IPS DF 4.7 (cell line): ENCODE measurements at regions not wholly inside any gene's neighbourhood (a gene's known extent, or its start where the extent isn't known, plus 50 kb on each side); places are given as distances from the start of the nearest gene placed in this dataset.
A peak's percentile ranks its signal among the peaks of the same experiment; 100 is the strongest.
"Not testable (repeated sequence)": the region's sequence is repeated elsewhere in the genome, so short reads cannot be mapped to it uniquely, and the experiment has no call there.

Experiments used
- DNase-seq: peaks from one replicate; pipeline ENCODE4 v3.0.0-alpha.2; 2013; ENCODE audit warnings: low spot score; ENCODE audit errors: extremely low read depth

DNA sequence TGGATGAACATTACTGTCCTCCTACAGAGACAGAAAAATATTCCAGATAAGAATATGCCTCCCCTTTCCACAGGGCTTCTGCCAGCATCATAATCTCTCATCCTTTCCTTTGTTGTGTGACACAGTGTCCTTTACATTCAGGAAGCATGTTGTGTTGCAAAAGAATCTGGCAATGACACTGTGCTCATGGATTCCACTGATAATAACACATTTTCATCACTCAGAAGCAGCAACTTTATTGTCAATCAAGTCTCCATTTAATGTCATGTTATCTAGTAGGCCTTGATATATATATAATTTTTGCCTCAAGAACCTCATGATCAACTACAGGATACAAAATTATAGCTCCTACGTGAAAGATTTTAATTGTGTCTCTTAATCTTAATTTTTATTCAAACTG is 833.9 kb downstream of the FSTL5 start:
- no peak for DNase-seq

DNA sequence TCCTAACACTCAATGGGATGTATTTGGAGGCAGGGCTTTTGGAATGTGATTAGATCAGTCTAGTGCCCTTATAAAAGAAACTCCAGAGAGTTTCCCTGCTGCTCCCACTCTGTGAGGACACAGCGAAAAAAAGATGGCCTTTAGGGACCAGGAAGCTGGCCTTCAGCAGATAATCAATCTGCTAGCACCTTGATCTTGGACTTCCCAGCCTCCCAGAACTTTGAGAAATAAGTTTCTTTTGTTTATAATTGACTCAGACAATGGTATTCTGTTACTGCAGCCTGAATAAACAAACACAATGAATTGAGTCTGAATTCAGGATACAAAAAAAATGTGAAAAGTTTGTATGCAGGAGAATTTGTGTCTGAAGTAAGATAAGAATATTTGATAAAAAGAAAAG is 842.1 kb downstream of the FSTL5 start:
- DNase-seq: no peak

DNA sequence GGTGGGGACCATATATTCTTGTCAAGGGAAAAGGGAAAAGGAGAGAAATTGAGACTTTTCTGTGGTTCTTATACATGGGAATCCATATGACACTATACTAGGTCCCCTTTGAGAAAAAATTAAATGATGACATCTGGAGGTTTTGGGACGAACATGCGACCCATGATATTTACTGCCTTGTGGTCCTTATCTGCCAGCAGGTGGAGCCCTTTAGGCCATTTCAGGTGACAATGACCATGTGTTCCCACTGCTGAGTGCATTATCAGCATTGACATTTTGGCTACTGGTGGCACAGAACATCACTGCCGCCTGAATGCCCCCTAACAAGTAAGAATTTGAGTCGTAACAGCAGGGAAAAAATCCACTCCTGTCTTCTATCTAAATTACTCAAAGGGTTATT is 843.4 kb downstream of the FSTL5 start:
- peak; percentile 33 for DNase-seq

DNA sequence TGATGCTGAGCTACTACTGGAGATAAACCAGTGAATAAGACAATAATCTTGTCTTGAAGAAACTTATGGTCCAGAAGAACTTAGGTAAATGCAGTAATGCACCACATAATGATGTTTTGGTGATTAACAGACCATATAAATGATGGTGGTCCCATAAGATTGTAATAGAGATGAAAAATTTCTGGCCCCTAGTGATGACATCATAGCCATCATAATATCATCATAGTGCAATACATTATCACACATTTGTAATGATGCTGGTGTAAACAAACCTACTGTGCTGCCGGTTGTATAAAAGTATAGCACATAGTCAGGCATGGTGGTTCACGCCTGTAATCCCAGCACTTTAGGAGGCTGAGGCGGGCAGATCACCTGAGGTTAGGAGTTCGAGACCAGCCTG is 846.8 kb downstream of the FSTL5 start:
- DNase-seq: no peak

DNA sequence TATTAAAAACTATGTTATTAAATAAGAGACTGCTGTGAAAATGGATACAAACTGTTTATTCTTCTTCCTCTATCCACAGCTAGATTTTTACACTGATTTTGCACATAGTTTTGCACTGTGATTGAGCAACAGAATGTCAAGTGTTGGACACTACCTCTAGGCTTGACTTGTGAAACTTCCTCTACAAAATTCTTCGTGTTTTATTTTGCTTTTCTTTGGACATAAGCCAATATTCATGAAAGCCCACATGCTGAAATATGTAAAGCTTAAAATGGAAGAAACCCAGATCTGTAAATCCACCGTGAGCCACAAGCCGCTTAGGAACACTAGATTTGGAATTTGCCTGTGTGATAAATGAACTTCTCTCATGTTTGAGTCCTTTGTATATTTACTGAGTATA is 849.4 kb downstream of the FSTL5 start:
- no peak for DNase-seq

DNA sequence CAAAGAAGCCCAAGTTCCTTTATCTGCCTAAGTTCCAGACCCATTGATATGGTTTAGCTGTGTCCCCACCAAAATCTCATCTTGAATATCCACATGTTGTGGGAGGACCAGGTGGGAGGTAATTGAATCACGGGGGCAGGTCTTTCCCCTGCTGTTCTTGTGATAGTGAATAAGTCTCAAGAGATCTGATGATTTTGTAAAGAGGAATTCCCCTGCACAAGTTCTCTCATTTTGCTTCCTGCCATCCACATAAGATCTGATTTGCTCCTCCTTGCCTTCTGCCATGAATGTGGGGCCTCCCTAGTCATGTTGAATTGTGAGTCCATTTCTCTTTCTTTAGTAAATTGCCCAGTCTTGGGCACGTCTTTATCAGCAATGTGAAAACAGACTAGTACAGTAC is 860.2 kb downstream of the FSTL5 start:
- DNase-seq: no peak

DNA sequence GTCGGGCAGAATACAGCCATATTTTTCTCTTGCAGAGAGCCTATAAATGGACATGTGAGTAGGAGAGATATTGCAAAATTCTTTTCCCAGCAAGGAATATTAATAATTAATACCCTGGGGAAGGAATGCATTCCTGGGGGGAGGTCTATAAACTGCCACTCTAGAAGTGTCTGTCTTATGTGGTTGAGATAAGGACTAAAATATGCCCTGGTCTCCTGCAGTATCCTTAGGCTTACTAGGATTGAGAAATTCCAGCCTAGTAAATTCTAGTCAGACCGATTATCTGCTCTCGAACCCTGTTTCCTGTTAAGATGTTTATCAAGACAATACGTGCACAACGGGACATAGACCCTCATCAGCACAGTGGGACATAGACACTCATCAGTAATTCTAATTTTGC is 872.6 kb downstream of the FSTL5 start:
- no peak for DNase-seq

DNA sequence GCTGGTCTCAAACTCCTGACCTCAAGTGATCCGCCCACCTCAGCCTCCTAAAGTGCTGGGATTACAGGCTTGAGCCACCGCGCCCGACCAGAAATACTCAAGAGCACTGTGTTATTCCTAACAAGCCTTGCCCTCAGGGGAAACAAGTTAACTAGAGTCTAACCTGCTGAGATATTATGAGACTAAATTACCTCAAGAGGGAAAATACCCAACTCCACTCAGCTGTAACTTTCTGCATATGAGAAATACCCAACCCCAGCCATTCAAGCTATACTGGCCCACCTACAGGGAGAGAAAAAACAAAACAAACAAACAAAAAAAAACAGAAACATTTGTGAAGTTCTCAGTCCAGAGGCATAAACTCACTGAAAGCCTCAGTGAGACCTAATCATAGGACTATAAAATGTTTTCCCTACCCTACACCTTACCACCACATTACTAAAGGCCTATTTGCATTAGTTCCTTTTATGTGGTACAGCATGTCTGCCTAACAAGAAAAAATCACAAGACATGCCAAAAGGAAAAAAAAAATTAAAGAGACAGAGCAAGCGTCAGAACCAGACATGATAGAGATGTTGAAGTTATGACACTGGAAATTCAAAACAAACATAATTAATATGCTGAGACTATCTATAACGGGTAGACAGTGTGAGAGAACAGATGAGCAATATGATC is 876.0 kb downstream of the FSTL5 start:
- DNase-seq: no peak

DNA sequence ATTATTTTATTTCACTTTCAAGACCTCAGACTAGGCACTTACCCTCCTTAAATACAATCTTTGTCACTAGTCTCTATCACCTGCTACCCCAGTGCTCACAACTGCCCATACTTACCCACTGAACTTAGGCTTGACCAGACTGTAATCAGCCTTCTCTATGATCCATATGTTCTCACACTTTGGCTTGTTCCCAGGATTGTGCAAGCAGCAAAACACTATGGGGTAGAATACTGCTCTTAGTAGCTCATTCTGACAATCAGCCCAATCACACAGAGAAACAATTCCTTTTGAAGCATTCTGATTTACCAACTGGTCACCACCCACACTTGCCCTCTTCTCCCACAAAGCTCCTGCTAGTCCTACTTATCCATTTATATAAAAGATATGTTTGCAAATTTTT is 878.3 kb downstream of the FSTL5 start:
- no peak for DNase-seq

DNA sequence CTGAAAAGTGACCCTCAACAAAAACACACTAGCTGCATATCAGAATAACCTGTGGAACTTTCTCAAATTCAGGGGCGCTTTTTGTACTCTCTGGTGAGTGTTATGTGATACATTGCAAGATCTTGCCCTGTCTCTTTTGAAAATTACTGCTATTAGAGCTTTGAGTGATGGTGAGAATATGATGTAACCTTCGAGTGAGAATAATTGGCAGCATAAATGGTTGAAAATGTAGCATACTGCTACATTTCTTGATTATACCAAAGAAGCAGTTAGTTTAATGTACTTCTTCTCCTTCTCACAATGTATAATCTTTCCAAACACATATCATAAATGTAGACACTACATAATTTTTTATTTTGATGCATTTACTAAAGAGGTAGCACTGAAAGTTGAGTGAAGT is 882.9 kb downstream of the FSTL5 start:
- no peak for DNase-seq

DNA sequence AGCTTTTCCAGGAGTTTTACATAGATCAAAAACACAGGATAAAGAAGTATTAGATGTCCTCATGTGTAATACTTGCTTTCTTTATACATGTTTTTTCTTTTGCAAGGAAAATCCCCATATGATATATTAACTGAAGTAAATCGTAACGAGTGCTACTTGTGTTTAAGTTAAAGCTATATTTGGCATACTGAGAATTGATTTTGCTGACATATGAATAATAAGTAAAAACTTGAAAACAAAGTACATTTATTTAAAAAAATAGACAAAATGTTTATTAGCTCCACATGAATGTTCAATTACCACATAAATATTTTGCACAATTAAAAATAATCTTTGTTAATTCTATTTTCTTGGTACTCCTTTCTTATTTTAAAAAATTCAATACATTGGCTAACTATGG is 884.7 kb downstream of the FSTL5 start:
- DNase-seq: no peak

DNA sequence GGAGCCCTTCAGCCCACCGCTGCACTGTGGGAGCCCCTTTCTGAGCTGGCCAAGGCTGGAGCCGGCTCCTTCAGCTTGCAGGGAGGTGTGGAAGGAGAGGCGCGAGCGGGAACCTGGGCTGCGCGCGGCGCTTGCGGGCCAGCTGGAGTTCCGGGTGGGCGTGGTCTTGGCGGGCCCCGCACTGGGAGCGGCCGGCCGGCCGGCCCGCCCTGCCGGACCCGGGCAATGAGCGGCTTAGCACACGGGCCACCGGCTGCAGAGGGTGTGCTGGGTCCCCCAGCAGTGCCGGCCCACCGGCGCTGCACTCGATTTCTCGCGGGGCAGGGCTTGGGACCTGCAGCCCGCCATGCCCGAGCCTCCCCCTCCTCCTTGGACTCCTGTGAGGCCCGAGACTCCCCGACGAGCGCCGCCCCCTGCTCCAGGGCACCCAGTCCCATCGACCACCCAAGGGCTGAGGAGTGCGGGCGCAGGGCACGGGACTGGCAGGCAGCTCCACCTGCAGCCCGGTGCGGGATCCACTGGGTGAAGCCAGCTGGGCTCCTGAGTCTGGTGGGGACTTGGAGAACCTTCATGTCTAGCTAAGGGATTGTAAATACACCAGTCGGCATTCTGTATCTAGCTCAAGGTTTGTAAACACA is 886.5 kb downstream of the FSTL5 start:
- DNase-seq: not testable (repeated sequence)

DNA sequence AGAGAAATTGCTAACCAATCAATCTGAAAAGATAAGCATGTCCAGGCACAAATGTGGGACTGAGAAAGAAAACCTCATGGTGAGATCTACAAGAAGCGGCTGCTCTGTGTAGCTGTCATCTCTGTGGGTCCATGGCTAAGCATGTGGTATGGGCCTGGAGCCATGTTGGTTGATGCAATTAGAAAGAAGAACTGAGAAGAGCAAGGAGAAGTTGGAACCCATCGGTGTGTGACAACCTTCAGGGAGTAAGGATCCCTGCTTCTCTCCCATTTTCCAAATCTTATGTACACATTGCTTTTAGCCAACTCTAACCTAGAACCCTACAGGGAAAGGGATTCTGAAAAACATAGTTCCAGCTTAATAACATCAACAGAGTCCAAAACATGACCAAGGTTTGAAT is 890.2 kb downstream of the FSTL5 start:
- no peak for DNase-seq

DNA sequence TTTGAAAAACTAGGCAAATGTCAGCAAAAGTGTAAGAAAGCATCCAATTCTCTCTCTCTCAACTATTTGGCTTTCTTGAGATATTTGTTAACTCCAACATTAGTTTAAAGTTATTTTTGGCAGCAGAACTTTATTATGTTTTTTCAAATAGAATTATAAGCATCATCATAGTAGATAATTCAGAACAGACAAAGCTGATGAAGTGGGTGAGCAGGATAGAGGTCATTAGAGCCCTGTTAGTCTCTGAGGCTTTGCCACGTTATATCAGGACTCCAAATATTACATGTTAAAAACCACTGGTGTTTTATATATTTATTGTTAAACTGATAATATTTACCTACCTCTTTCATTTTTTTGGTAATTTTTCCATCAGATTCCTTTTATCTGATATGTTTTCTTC is 903.0 kb downstream of the FSTL5 start:
- no peak for DNase-seq

DNA sequence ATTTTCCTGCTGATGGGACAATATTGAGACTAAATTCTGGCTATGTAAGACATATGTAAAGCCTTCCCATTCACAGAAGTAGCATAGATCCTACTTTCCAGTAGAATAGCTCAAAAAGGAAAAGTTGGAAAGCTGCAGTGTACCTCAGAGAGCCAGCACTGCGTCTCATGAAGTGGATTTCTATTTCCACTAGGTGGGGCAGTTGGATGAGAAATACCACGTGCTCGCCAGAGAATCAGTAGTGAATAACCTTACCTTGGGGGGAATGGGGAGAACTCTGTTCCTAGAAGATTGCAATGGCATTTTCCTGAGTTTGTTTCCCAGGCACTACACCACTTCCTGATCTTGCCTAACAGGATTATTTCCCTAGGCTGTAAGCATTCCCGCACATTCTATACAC is 907.1 kb downstream of the FSTL5 start:
- DNase-seq: no peak

DNA sequence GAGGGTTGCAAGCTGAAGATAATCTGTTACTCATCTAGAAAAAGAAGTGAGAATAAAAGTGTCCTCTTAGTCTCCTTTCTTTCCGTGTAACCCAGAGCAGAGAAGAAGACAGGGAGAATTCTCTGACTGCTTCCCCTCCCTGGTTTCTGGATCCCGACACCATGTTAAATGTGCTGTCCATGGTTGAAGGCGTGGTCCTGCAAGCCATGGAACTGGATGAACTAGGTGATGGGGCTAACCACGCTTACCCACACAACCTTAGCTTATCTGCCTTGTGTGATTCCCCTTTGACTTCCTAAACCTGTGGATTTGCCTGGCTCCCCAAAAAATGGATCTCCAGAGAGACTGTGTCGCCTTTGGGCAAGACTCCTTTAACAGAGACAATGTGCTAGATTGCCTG is 907.6 kb downstream of the FSTL5 start:
- no peak for DNase-seq

DNA sequence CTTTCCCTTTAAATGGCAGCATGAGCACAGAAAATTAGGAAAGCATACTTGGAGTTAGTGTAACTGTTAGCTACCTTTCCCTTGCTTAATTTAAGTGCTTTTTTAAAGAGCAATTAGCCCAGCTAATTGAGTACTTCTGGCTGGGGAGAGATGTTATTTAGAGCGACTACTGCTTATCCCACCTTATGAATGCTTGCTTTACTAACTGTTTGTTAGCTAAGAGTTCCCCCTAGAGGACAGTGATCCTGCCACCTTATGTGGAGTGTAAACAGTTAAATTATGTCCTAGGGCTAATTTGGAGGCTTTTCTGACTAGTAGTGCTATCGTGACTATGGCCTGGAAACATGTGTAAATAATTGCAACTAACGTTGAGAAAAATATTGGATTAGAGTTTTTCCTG is 909.4 kb downstream of the FSTL5 start:
- DNase-seq: no peak

DNA sequence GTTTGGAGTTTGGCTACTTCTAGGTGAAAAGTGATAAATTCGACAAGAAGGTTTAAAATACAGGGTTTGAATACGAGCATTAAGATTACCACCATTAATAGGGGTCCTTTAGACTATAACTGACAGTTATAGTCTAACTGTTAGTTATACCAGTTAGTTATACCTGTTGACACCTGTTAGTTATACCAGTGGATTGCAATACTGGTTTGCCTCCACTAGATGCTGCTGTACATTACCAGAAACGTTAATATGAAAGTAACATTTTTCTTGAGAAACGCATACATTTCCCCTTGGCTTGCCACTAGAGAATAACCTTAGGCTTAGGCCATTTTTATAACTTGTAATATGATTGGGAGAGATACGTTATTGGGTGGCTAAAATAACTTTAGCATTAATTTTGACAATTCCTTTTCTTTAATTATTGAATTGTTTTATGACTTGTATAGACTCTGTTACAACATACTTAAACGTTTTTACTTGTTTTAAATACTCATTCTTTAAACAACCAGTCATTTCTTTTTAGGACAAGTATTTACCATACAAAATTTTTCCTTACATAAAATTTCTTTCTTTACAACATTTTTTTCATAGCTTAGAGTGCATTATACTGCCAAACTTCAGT is 911.2 kb downstream of the FSTL5 start:
- no peak for DNase-seq

DNA sequence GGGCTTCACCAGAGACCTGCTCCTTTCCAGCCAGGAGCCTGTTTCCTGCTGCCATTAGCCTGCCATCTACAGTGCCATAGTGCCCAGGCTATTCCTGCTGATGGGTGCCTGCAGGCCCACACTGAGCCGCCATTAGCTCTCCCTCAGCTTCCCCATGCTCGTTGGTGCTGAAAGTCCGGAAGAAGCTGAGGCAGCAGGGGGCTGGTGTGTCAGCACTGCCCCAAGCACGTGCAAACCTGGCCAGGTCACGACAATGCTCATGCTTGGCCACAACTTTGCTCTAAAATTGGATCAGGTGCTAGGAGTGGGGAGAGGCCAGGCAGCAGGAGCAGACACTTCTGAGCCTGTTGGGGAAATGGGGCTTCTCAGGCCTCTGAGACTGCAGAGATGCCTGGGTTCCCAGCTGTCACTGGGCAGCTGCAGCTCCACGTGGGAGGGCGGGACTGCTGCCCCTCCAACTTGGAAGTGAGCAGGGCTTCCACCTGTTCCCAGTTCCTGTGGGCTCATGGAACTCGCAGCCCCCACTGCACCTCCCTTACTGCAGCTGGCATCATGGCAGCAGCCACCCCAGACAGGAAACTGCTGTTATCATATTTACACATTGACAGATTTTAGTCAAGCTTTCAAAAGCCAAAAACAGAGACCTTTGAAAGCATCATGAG is 913.9 kb downstream of the FSTL5 start:
- no peak for DNase-seq

DNA sequence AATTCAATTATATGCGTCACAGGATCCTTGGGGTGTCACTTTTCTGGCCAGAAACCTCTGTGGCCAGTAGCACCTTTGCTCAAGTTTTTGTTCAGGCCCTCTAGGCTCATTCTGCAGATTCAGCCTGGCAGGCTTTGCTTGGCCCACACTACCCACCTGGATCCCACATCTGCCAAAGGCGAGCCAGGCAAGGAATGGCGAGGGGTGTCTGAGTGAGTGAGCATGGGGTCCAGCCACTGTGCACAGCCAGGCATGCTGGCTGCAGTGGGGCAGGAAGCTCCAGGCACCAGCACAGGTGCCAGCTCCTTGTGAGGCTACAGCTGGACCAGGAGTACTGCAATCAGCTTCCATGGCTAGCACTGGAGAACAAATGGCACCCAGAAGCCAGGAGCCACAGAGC is 914.9 kb downstream of the FSTL5 start:
- DNase-seq: no peak

DNA sequence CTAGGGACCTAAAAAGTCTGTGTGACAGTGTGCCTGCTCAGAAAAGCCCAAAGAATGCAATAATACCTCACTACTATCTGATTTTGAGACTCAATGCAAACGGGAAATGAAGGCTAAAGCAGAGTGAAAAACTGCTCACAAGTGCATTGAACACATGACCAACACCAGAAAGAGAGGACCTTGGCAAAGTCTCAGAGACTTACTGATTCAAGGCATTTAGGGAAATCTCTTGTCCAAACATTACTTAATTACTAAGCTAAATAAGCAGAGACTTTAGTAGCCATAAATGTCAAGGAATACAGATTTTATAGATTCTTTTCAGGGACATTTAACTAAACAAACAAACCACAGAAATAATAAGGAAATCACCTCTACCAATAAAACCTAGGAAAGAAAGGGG is 916.0 kb downstream of the FSTL5 start:
- DNase-seq: no peak

DNA sequence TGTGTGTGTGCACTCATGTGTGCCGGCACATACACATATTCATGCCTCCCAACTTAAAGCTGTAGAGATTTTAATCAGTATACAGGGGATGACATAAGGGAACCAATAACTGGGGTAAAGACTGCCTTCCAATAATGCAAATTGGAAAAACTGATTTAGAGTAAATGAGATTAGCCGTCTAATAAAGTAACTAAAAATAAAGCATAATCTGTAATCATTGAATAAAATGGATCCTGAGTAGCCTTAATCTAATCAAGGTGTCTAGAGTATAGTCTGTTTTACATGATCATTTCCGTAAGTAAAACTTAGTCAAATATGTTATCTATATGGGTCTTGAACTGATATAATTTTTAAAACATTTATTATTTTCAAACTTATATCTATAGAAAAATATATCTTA is 925.8 kb downstream of the FSTL5 start:
- DNase-seq: no peak

DNA sequence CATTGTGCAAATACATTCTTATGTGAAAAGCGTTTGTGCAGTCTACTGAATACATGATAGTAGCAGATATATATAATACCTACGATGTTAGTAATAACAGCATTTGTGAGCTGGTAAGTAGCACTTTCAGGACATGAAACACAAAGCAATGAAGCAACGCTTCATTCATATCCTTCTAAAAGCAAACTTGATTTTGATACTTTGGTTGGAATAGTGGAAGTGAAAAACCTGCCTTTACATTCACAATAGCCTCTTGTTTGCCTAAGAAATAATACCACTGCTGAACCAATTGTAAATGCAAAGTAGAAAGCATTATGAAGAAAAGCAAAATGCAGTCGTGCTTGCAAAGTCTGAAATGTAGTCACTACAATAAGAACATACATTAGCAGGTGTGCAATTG is 926.3 kb downstream of the FSTL5 start:
- DNase-seq: no peak
